ENCODE measurements at regions not wholly inside any gene's neighbourhood (a gene's known extent, or its start where the extent isn't known, plus 50 kb on each side); places are given as distances from the start of the nearest gene placed in this dataset.
A peak's percentile ranks its signal among the peaks of the same experiment; 100 is the strongest.

- no peak overlapping the region for H3K4me3 ChIP-seq (ENCODE audit: low read depth in 1 of 3, low read length in 3 of 3)
- no peaks in the 10 kb centered on the region for H3K27me3 ChIP-seq (ENCODE audit: control insufficient read depth in 4 of 4, insufficient read depth in 4 of 4, low read length in 3 of 4)
- no peaks in the 10 kb centered on the region for H3K36me3 ChIP-seq (ENCODE audit: control insufficient read depth in 4 of 4, insufficient read depth in 3 of 4, low read depth in 1 of 4, low read length in 3 of 4)
- no peak overlapping the region for H3K27ac ChIP-seq (ENCODE audit: low read depth in 1 of 2, low read length in 2 of 2)
- DNase-seq (ENCODE audit: low spot score) = no peak
- 47% methylated on average over 2 of the region's 2 CpGs for WGBS
- TF ChIP-seq JUND (IDR thresholded peaks at IDR 0.05) (no peak), CTCF (IDR thresholded peaks at IDR 0.05; ENCODE audit: low read depth, low read length, missing input control) (peak; percentile 74), RAD21 (IDR thresholded peaks at IDR 0.05) (peak; percentile 93 to 95)
- H3K9ac ChIP-seq (ENCODE audit: low read depth in 1 of 2, low read length in 2 of 2) = no peak overlapping the region
- H3K9me3 ChIP-seq (ENCODE audit: control insufficient read depth in 4 of 4, low read length in 3 of 4) = no peaks in the 10 kb centered on the region
- no peaks in the 10 kb centered on the region for H3K4me1 ChIP-seq (ENCODE audit: control insufficient read depth in 4 of 4, insufficient read depth in 4 of 4, low read length in 3 of 4)
Observed at GRCh38 chr14:48398675-48399282, 723.4 kb upstream of the MDGA2 start.

- Histone ChIP-seq H3K4me1 (ENCODE audit: control insufficient read depth in 4 of 4, insufficient read depth in 4 of 4, low read length in 3 of 4) (no peaks in the 10 kb centered on the region), H3K9me3 (ENCODE audit: control insufficient read depth in 4 of 4, low read length in 3 of 4) (no peaks in the 10 kb centered on the region), H3K27me3 (ENCODE audit: control insufficient read depth in 4 of 4, insufficient read depth in 4 of 4, low read length in 3 of 4) (no peaks in the 10 kb centered on the region), H3K4me3 (ENCODE audit: low read depth in 1 of 3, low read length in 3 of 3) (no peak overlapping the region), H3K9ac (ENCODE audit: low read depth in 1 of 2, low read length in 2 of 2) (no peak overlapping the region), H3K27ac (ENCODE audit: low read depth in 1 of 2, low read length in 2 of 2) (no peak overlapping the region), H3K36me3 (ENCODE audit: control insufficient read depth in 4 of 4, insufficient read depth in 3 of 4, low read depth in 1 of 4, low read length in 3 of 4) (no peaks in the 10 kb centered on the region)
- no peak for DNase-seq (ENCODE audit: low spot score)
- WGBS = 55% methylated on average over 5 of the region's 5 CpGs
- TF ChIP-seq NR2F2 (IDR thresholded peaks at IDR 0.05) = no peak
- TF ChIP-seq FOXA2 (IDR thresholded peaks at IDR 0.05) = no peak
- no peak for TF ChIP-seq ZBTB33 (IDR thresholded peaks at IDR 0.05)
- no peak for TF ChIP-seq JUND (IDR thresholded peaks at IDR 0.05)
- no peak for TF ChIP-seq FOXA1 (IDR thresholded peaks at IDR 0.05)
- TF ChIP-seq RAD21 (IDR thresholded peaks at IDR 0.05) = no peak
- TF ChIP-seq RXRA (IDR thresholded peaks at IDR 0.05) = no peak
- TF ChIP-seq EGR1 (IDR thresholded peaks at IDR 0.05; ENCODE audit: low read depth in 2 of 2) = no peak
- no peak for TF ChIP-seq GABPA (IDR thresholded peaks at IDR 0.05 in 1 of 2, conservative IDR thresholded peaks at IDR 0.05 in 1 of 2)
- no peak for TF ChIP-seq CTCF (IDR thresholded peaks at IDR 0.05; ENCODE audit: low read depth, low read length, missing input control)
- no peak for TF ChIP-seq MAX (IDR thresholded peaks at IDR 0.05)
- no peak for TF ChIP-seq SP1 (IDR thresholded peaks at IDR 0.05)
- no peak for TF ChIP-seq ATF3 (IDR thresholded peaks at IDR 0.05)
- no peak for TF ChIP-seq YY1 (IDR thresholded peaks at IDR 0.05)
- no peak for TF ChIP-seq REST (IDR thresholded peaks at IDR 0.05)
- TF ChIP-seq HNF4G (IDR thresholded peaks at IDR 0.05) = no peak
- TF ChIP-seq TAF1 (conservative IDR thresholded peaks at IDR 0.05) = no peak
Observed at GRCh38 chr14:48391661-48392060, 716.3 kb upstream of the MDGA2 start.
